Endothelial cell (in vitro differentiated cells): ENCODE measurements at regions not wholly inside any gene's neighbourhood (a gene's known extent, or its start where the extent isn't known, plus 50 kb on each side); places are given as distances from the start of the nearest gene placed in this dataset.
"Not testable (repeated sequence)": the region's sequence is repeated elsewhere in the genome, so short reads cannot be mapped to it uniquely, and the experiment has no call there.

Experiments used
- DNase-seq: peaks from one replicate; pipeline ENCODE4 v3.0.0; 2021; ENCODE audit warnings: low spot score
- H3K27ac Mint-ChIP-seq: one replicate; pipeline ENCODE4 v1.8.0; 2021; ENCODE audit warnings: mixed read lengths, inconsistent platforms; ENCODE audit not compliant: unreplicated experiment
- H3K27me3 Mint-ChIP-seq: one replicate; pipeline ENCODE4 v1.8.0; 2021; ENCODE audit warnings: mild to moderate bottlenecking, moderate library complexity, mixed read lengths, inconsistent platforms; ENCODE audit not compliant: unreplicated experiment
- H3K36me3 Mint-ChIP-seq: one replicate; pipeline ENCODE4 v1.8.0; 2021; ENCODE audit warnings: mild to moderate bottlenecking, low read depth, mixed read lengths, inconsistent platforms; ENCODE audit not compliant: unreplicated experiment
- H3K4me1 Mint-ChIP-seq: one replicate; pipeline ENCODE4 v1.8.0; 2021; ENCODE audit warnings: mild to moderate bottlenecking, mixed read lengths, inconsistent platforms; ENCODE audit not compliant: unreplicated experiment
- H3K4me3 Mint-ChIP-seq: one replicate; pipeline ENCODE4 v1.8.0; 2021; ENCODE audit warnings: mild to moderate bottlenecking, mixed read lengths, inconsistent platforms; ENCODE audit not compliant: unreplicated experiment
- H3K9me3 Mint-ChIP-seq: one replicate; pipeline ENCODE4 v1.8.0; 2021; ENCODE audit warnings: mixed read lengths, inconsistent platforms; ENCODE audit not compliant: unreplicated experiment
- TF ChIP-seq, protein P1 (sequence below): fragments of 200-600 bp; sonication (generic); IDR thresholded peaks from one replicate; pipeline ENCODE4 v1.5.0; 2021; ENCODE audit warnings: antibody characterized with exemption; ENCODE audit not compliant: unreplicated experiment

DNA sequence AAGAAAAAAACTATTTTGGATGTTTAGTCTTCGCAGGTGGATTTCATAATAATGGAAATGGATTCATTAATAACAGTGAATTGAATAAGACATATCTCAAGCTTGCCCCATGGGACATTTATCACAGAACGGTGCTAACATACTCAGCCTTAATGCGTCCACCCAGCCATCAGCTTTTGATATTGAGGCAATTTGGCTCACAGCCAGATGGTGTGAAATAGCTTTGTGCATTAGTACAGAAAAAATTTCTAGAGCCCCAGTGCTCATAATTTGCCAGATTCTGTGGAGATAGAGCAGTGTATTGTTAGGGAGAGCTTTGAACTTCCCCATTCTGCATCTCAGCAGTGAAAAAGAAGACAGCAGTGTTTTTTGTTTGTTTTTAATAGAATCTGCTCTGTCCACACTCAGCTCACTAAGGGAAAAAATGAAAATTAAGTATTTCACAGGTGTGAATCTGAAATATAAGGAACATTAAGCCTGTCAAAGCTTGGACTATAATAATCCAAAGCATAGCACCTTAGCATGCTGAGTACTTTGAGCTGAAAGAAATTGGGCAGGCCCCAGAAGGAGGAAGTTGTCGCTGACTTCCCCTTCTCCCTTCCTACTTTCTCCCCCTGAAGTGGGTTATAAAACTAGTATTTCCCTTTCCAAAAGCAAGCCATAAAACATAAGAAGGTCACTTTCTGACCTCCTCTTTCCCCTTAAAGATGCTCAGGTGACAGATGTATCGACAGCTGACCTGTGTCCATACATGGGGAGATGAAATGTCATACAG lies 295.8 kb downstream of the MAGEB5 start:
- no peak overlapping the region for H3K27ac Mint-ChIP-seq
- no peak overlapping the region for H3K4me3 Mint-ChIP-seq
- no peaks in the 10 kb centered on the region for H3K36me3 Mint-ChIP-seq
- TF ChIP-seq, protein P1, sequence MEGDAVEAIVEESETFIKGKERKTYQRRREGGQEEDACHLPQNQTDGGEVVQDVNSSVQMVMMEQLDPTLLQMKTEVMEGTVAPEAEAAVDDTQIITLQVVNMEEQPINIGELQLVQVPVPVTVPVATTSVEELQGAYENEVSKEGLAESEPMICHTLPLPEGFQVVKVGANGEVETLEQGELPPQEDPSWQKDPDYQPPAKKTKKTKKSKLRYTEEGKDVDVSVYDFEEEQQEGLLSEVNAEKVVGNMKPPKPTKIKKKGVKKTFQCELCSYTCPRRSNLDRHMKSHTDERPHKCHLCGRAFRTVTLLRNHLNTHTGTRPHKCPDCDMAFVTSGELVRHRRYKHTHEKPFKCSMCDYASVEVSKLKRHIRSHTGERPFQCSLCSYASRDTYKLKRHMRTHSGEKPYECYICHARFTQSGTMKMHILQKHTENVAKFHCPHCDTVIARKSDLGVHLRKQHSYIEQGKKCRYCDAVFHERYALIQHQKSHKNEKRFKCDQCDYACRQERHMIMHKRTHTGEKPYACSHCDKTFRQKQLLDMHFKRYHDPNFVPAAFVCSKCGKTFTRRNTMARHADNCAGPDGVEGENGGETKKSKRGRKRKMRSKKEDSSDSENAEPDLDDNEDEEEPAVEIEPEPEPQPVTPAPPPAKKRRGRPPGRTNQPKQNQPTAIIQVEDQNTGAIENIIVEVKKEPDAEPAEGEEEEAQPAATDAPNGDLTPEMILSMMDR, result no peak
- H3K9me3 Mint-ChIP-seq, result no peaks in the 10 kb centered on the region
- no peak for DNase-seq
- H3K4me1 Mint-ChIP-seq, result peaks cover 5% of the 10 kb centered on the region
- H3K27me3 Mint-ChIP-seq, result no peaks in the 10 kb centered on the region

- Mint-ChIP-seq H3K9me3 (no peaks in the 10 kb centered on the region), H3K36me3 (no peaks in the 10 kb centered on the region), H3K4me1 (no peaks in the 10 kb centered on the region), H3K4me3 (no peak overlapping the region), H3K27me3 (no peaks in the 10 kb centered on the region), H3K27ac (no peak overlapping the region)
- TF ChIP-seq, protein P1, result no peak
- no peak for DNase-seq
Observed at GRCh38 chrX:26470941-26471340, 255.0 kb downstream of the MAGEB5 start.

DNA sequence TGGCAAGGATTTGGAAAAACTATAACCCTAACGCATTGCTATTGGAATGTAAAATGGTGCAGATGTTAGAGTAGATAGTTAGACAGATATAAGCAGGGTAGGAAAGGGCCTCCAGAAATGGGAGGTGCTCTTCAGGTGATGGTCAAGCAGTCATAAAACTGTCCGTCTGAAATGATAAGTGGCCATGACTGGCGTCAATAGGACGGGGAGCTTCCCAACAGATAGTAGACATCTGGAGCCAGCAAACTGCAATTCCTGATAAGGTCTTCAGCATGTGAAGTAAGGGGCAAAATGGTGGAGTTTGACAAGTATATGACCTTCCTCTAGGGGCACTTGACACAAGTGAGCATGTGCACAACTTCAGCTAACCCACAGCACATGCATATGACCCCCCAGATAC lies 250.4 kb downstream of the MAGEB5 start:
- no peaks in the 10 kb centered on the region for H3K4me1 Mint-ChIP-seq
- TF ChIP-seq, protein P1, result no peak
- H3K36me3 Mint-ChIP-seq, result no peaks in the 10 kb centered on the region
- no peak overlapping the region for H3K27ac Mint-ChIP-seq
- DNase-seq, result no peak
- H3K9me3 Mint-ChIP-seq, result no peaks in the 10 kb centered on the region
- H3K4me3 Mint-ChIP-seq, result no peak overlapping the region
- no peaks in the 10 kb centered on the region for H3K27me3 Mint-ChIP-seq

DNA sequence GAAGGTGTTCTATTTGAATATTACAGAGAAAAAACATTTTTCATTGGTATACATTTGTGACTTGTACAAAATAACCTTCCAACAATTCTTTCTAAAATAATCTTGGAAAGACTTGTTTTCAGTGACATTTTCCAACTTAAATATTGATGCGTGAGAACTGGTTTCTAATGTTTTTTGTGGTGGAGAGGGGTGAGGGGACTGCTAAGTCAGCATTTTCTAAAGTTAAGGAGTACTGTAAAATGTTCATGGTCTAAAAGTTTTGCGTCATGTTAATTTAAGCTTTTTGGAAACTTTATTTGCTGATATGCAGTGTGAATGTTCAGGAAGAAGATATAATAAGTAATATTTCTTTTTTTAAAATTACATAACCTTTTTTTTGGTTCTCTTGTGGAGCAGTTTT lies 229.3 kb downstream of the MAGEB5 start:
- TF ChIP-seq, protein P1, result no peak
- Mint-ChIP-seq H3K4me3 (no peak overlapping the region), H3K27me3 (no peaks in the 10 kb centered on the region), H3K4me1 (no peaks in the 10 kb centered on the region), H3K36me3 (no peaks in the 10 kb centered on the region), H3K27ac (no peak overlapping the region), H3K9me3 (no peaks in the 10 kb centered on the region)
- no peak for DNase-seq

DNA sequence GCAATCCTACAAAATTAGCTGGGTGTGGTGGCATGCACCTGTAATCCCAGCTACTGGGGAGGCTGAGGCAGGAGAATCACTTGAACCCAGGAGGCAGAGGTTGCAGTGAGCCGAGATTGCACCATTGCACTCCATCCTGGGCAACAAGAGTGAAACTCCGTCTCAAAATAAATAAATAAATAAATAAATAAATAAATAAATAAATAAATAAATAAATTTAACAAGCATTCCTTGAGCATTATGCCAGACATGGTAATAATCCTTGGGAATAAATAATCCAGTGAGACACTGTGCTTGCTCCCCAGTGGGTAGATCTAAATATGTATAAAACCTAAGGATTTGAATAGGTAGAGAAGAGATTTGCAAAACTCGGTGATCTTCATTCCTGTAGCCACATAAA lies 228.4 kb downstream of the MAGEB5 start:
- not testable (repeated sequence) for H3K27ac Mint-ChIP-seq, H3K4me3 Mint-ChIP-seq, H3K9me3 Mint-ChIP-seq, H3K36me3 Mint-ChIP-seq, DNase-seq, H3K4me1 Mint-ChIP-seq, H3K27me3 Mint-ChIP-seq
